Adrenal gland (tissue), 9 donors: ENCODE measurements at regions not wholly inside any gene's neighbourhood (a gene's known extent, or its start where the extent isn't known, plus 50 kb on each side); places are given as distances from the start of the nearest gene placed in this dataset.

Experiments used
- DNase-seq, 7 donors: peaks; one replicate each; pipeline ENCODE4 v3.0.0-alpha.2; 2019 to 2020
- H3K27ac ChIP-seq, 5 donors: fragments of 200-600 bp; sonication (generic) in 4 of 5; 1 replicate in 3 of 5; 2 replicates in 2 of 5; pipeline versions ENCODE4 v1.5.1 to v1.8.0; 2016 to 2020; ENCODE audit warnings: mild to moderate bottlenecking in 1 of 5
- H3K27me3 ChIP-seq: fragments of 200-600 bp; 2 replicates; pipeline ENCODE4 v1.8.0; 2021
- H3K36me3 ChIP-seq, 2 donors: fragments of 200-600 bp; replicated peaks in 1 of 2; 1 replicate in 1 of 2; 2 replicates in 1 of 2; pipeline versions ENCODE4 v1.5.1 to v1.8.0; 2018 to 2022
- H3K4me1 ChIP-seq, 2 donors: fragments of 200-600 bp; replicated peaks in 1 of 2; 1 replicate in 1 of 2; 2 replicates in 1 of 2; pipeline versions ENCODE4 v1.5.1 to v1.8.0; 2018 to 2021
- H3K4me3 ChIP-seq, 4 donors: fragments of 200-600 bp; sonication (generic) in 3 of 4; one replicate each; pipeline ENCODE4 v1.5.1; 2016 to 2018
- H3K9me3 ChIP-seq, 3 donors: fragments of 200-600 bp; sonication (generic) in 1 of 3; replicated peaks in 1 of 3; 1 replicate in 2 of 3; 2 replicates in 1 of 3; pipeline versions ENCODE4 v1.5.1 to v1.8.0; 2016 to 2021
- POLR2A ChIP-seq, 2 donors: fragments of 450-650 bp; IDR thresholded peaks; one replicate each; pipeline ENCODE4 v1.6.1; 2017; ENCODE audit warnings: antibody characterized with exemption in 2 of 2, mild to moderate bottlenecking in 2 of 2, moderate library complexity in 1 of 2
- WGBS, 4 donors: extraction: QIAGEN DNeasy Blood & Tissue Kit in 2 of 4; methylation state at CpG; one replicate each; pipeline versions ENCODE4 v1.1.5 to v1.1.7; 2013 to 2017; 5-methylcytosine and 5-hydroxymethylcytosine counted together
- intact Hi-C, 2 donors: fragments of 100-400 bp; cut with DNase I; formaldehyde crosslinking; loops; one replicate each; pipeline versions ENCODE4 v1.14.1 to v1.15.0; 2022 to 2023
- TF ChIP-seq, protein P1 (sequence below), 6 experiments: fragments of 450-650 bp in 4 of 6; fragments of 200-600 bp in 2 of 6; sonication (generic) in 1 of 6; IDR thresholded peaks; 1 replicate in 5 of 6; 2 replicates in 1 of 6; pipeline versions ENCODE4 v1.5.1 to v1.8.0; 2016 to 2021; ENCODE audit warnings: antibody characterized with exemption in 6 of 6, mild to moderate bottlenecking in 2 of 6, moderate library complexity in 1 of 6
- donor health status: healthy with polysubstance abuse.
- donor health status: Bipolar disorder and iron deficiency.
- donor health status: DM: yes; HTN: yes; CAD: no.
- donor health status: DM: no; HTN: no; CAD: no.
- donor health status: DM: no; HTN: no; CAD: no.

DNA sequence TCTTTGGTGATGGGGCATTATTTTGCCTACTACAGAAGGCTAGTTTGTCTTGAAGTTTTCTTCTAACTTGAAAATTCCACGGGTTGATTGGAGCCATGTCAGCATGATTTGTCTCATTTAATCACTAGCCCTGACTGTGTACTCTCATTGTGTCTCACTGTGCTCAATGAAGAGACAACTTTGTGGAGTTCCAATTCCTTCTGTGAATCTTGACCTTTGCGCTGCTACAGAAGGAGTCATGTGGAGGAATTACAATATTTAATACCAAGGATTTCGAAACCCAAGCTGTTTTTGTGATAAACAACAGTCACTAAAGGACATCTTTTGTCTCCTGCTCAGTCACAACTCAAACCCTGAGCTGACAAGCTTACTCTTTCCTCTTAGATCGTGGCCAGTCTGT, 98.6 kb upstream of the ACTBL2 start:
- Histone ChIP-seq H3K36me3 (no peaks in the 10 kb centered on the region), H3K4me3 (no peak overlapping the region), H3K4me1 (no peaks in the 10 kb centered on the region), H3K9me3 (no peaks in the 10 kb centered on the region), H3K27ac (no peak overlapping the region), H3K27me3 (no peaks in the 10 kb centered on the region)
- intact Hi-C loops = no loop called here
- no peak for DNase-seq
- TF ChIP-seq, protein P1, sequence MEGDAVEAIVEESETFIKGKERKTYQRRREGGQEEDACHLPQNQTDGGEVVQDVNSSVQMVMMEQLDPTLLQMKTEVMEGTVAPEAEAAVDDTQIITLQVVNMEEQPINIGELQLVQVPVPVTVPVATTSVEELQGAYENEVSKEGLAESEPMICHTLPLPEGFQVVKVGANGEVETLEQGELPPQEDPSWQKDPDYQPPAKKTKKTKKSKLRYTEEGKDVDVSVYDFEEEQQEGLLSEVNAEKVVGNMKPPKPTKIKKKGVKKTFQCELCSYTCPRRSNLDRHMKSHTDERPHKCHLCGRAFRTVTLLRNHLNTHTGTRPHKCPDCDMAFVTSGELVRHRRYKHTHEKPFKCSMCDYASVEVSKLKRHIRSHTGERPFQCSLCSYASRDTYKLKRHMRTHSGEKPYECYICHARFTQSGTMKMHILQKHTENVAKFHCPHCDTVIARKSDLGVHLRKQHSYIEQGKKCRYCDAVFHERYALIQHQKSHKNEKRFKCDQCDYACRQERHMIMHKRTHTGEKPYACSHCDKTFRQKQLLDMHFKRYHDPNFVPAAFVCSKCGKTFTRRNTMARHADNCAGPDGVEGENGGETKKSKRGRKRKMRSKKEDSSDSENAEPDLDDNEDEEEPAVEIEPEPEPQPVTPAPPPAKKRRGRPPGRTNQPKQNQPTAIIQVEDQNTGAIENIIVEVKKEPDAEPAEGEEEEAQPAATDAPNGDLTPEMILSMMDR (IDR thresholded peaks at IDR 0.05) = no peak
- TF ChIP-seq POLR2A (IDR thresholded peaks at IDR 0.05) = no peak
- 65 to 81% (median 75%) methylated on average over 4 of the region's 4 CpGs for WGBS, 4 donors

GRCh38 chr5:57577432-57578175, 95.0 kb upstream of the ACTBL2 start:
- Histone ChIP-seq H3K9me3 (no peaks in the 10 kb centered on the region), H3K36me3 (no peaks in the 10 kb centered on the region), H3K4me1 (no peaks in the 10 kb centered on the region), H3K27me3 (no peaks in the 10 kb centered on the region), H3K27ac (no peak overlapping the region), H3K4me3 (no peak overlapping the region)
- intact Hi-C loops = no loop called here
- DNase-seq = no peak
- 67 to 74% (median 68%) methylated on average over 8 of the region's 8 CpGs for WGBS, 4 donors
- no peak for TF ChIP-seq POLR2A (IDR thresholded peaks at IDR 0.05)
- TF ChIP-seq, protein P1 (IDR thresholded peaks at IDR 0.05) = no peak

- WGBS, 4 donors = 81 to 90% (median 85%) methylated on average over 6 of the region's 6 CpGs
- TF ChIP-seq, protein P1 (IDR thresholded peaks at IDR 0.05) = no peak
- TF ChIP-seq POLR2A (IDR thresholded peaks at IDR 0.05) = no peak
- Histone ChIP-seq H3K4me1 (no peaks in the 10 kb centered on the region), H3K27ac (no peak overlapping the region), H3K4me3 (no peak overlapping the region), H3K27me3 (no peaks in the 10 kb centered on the region), H3K36me3 (no peaks in the 10 kb centered on the region), H3K9me3 (no peaks in the 10 kb centered on the region)
- intact Hi-C loops = no loop called here
- DNase-seq = no peak
Measured at GRCh38 chr5:57576317-57576716, 93.7 kb upstream of the ACTBL2 start.

GRCh38 chr5:57575839-57576238, 93.2 kb upstream of the ACTBL2 start:
- TF ChIP-seq, protein P1 (IDR thresholded peaks at IDR 0.05) = no peak
- no peak for TF ChIP-seq POLR2A (IDR thresholded peaks at IDR 0.05)
- DNase-seq = no peak
- H3K4me1 ChIP-seq = no peaks in the 10 kb centered on the region
- WGBS, 4 donors = 85 to 92% (median 88%) methylated on average over 9 of the region's 9 CpGs
- no peaks in the 10 kb centered on the region for H3K36me3 ChIP-seq
- no peaks in the 10 kb centered on the region for H3K9me3 ChIP-seq
- H3K27ac ChIP-seq = no peak overlapping the region
- no peak overlapping the region for H3K4me3 ChIP-seq
- intact Hi-C loops = no loop called here
- H3K27me3 ChIP-seq = no peaks in the 10 kb centered on the region
